Activated gamma-delta T cell treated with anti-CD3 and anti-CD28 coated beads, Interleukin-2, amount 50 U/mL, for 16 hours (primary cell): ENCODE measurements at regions not wholly inside any gene's neighbourhood (a gene's known extent, or its start where the extent isn't known, plus 50 kb on each side); places are given as distances from the start of the nearest gene placed in this dataset.

Experiments used
- DNase-seq: peaks from one replicate; pipeline ENCODE4 v3.0.0-alpha.2; 2020; ENCODE audit warnings: low read depth

DNA sequence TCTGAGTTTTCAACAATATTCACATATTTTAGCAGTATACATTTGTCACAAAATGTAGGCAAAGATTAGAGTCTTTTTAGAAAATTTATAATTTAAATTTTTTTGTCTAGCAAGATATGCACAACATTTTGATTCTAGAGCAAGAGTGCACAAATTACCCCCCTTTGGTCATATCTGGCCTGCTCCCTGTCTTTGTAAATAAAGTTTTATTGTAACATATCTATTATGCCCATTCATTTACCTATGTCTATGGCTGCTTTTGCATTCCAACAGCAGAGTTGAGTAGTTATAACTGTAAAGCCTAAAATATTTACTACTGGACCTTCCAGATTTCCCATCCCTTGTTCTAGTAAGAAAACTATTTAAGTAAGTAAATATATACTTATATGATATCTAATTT lies 430.7 kb downstream of the EDEM1 start:
- DNase-seq, result no peak

GRCh38 chr3:5630406-5630805 lies 442.9 kb downstream of the EDEM1 start:
- DNase-seq, result no peak

GRCh38 chr3:5633960-5634359 lies 446.5 kb downstream of the EDEM1 start:
- no peak for DNase-seq

- DNase-seq, result no peak
These were observed 446.9 kb downstream of the EDEM1 start for GRCh38 chr3:5634411-5634810.

DNA sequence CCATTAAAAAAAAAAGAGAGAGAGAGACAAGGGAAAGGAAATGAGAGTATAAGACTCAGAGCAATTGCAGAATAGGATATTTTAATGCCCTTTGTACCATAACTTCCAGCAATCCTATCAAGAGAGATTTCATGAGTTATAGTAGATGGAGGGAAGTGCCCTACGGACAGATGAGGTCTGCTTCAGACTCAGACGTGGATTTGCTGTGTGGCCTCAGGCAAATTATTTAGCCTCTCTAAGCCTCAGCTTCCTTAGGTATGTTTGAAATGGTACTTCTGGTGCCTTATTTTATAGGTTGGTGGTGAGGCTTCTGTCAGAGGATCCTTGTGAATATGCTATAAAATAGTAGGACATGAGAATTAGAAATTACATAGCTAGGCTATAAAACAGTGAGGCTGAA lies 448.2 kb downstream of the EDEM1 start:
- no peak for DNase-seq

- no peak for DNase-seq
These were observed 451.0 kb downstream of the EDEM1 start for GRCh38 chr3:5638550-5638949.

DNA sequence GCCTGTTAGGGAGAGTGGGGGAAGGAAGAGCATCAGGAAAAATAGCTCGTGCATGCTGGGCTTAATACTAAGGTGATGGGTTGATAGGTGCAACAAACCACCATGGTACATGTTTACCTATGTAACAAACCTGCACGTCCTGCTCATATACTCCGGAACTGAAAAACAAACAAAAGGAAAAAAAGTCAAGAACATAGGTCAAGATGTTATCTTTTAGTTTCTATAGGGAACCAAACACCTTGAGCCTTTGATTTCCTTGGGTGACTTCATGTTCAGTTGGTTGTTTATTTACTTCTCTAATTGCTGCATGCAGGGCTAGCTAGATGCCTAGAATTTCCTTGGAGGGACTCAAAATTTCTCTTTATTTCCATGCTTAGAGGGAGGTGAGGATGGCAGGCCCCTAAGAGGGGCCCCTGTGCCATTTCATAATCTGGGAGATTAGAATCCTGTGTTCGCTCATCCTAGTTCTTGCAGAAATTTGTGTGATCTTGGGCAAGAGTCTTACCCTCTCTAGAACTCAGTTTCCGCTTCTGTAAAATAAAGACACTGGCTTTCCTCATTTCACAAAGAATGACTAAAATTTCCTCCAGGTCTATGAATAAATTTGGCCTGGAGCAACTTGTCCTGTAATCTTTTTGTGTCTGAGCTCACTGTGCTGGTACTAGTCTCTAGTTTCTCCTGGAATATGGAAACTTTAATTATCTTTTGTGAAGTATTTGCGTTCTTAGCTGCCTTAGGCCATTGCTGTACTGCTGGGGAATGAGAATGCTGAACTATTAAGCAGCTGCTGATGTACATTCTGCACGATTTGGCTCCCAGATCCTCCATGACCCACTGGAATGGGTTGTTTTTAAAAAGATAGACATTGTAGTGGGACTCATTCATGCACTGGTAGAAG lies 457.5 kb downstream of the EDEM1 start:
- no peak for DNase-seq

GRCh38 chr3:5645692-5646410 lies 458.3 kb downstream of the EDEM1 start:
- no peak for DNase-seq

DNA sequence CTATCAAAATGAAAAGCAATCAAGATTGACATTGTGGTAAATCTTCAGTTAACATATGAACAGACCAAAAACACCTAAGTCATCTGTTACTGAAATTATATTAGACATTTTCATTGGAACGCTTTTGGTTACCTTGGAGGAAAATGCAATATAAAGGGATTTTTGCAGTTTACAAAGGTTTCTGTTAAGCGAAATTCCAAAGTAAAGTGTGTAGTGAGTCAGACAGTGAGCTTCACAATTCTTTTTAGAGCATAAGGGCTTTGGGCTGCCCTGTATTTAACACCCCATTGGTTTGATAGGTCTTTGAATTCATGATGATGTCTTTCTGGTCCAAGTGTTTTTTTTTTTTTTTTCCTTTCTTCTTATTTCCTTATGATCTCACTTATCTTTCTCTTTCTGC lies 462.8 kb downstream of the EDEM1 start:
- DNase-seq, result no peak

DNA sequence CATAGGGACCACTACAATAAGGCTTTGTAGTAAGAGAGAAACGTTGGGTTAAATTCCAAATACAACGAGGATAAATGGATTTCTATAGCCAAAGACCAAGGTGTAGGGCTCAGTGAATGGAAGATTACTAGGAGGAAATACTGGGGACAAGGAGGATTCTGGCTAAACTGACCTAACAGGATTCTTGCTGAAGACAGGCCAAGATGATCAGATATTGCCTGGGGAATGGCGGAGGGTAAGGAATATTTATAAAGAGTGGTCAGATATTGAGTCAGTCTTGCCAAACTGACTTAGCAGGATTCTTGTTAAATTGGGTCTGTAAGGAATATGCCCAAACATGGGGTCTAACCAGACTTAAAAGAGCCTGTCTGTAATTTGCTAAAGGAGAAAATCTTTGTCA lies 463.8 kb downstream of the EDEM1 start:
- no peak for DNase-seq

- no peak for DNase-seq
These were observed 466.1 kb downstream of the EDEM1 start for GRCh38 chr3:5653426-5654143.

- no peak for DNase-seq
These were observed 469.6 kb downstream of the EDEM1 start for GRCh38 chr3:5657106-5657505.

- no peak for DNase-seq
These were observed 476.1 kb downstream of the EDEM1 start for GRCh38 chr3:5663601-5664000.

- no peak for DNase-seq
These were observed 478.9 kb downstream of the EDEM1 start for GRCh38 chr3:5666455-5666854.

- DNase-seq, result no peak
These were observed 486.0 kb downstream of the EDEM1 start for GRCh38 chr3:5673521-5673920.

- DNase-seq, result no peak
These were observed 487.8 kb downstream of the EDEM1 start for GRCh38 chr3:5675319-5675718.

DNA sequence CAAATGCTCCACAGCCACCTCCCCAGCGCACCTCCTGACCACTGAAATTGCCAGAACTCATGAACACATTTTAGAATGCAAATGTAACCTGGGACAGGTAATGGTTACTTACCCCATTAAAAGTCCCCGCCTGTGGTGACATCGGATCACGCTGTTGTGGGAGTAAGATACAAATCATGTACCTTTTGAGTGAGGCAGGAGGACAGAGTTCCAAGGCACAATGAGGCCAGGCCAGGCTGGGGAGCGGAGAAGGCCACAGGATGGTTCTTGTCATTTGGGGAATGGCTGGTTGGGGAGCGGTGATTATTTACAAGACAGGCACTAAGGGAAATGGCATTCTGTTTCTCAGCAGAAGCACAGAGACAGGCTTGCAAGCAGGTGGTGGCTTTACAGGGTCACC lies 490.0 kb downstream of the EDEM1 start:
- no peak for DNase-seq

- no peak for DNase-seq
These were observed 490.7 kb downstream of the EDEM1 start for GRCh38 chr3:5678248-5678647.

- no peak for DNase-seq
These were observed 491.3 kb downstream of the EDEM1 start for GRCh38 chr3:5678844-5679243.

- DNase-seq, result no peak
These were observed 499.7 kb downstream of the EDEM1 start for GRCh38 chr3:5687230-5687629.

DNA sequence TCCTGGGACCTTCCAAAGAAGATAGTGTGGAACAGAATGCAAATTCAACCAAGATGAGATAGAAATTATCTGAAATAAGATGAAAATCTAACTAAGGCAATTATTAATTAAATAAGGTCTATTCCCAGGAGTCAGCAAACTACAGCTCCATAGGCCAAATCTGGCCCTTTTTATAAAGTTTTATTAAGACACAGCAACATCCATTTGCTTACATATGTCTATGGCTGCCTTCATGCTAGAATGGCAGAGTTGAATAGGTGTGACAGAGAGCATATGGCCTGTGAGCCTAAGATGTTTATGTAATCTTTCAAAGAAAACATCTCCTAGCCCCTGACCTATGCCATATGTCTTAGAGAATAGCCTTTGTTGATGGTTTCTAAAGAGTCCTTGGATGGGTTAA lies 503.0 kb downstream of the EDEM1 start:
- no peak for DNase-seq

DNA sequence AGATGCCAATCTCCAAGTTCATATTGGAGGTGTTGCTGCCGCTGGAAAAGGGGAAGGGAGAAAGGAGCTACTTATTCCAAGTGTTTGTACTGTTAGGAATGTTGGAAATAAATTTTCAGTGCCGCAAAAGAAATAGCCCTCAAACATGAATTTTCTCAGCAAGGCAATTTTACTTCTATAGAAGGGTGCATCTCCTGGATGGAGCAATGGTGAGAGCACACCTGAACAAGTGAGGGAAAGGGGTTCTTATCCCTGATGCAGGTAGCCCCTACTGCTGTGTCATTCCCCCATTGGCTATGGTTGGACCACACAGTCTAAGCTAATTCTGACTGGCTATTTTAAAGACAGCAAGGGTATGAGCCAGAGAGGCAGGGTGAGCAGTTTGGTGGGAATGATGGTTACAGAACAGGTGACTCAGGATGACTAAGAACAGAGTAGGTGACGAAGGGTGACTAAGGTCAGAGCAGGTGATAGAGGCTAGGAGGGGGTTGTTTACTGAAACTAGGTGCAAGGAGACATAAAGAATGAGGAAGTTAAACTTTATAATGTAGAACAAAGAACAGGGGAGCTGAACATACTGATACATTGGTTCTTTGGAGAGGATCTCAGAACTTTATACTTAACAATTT lies 503.5 kb downstream of the EDEM1 start:
- DNase-seq, result no peak
